MCF 10A (cell line): ENCODE measurements at regions not wholly inside any gene's neighbourhood (a gene's known extent, or its start where the extent isn't known, plus 50 kb on each side); places are given as distances from the start of the nearest gene placed in this dataset.

Experiments
- BruUV-seq: library from RNA; stranded (reverse); fragments of 400-500 nt; replicated peaks from 2 replicates; lab custom pipeline; 2021; lab: Mats Ljungman, UMichigan
- CTCF ChIA-PET: fragments of 300-600 bp; sonication (Branson Sonifier 250); formaldehyde crosslinking; extraction: SDS; loops from one replicate; lab custom pipeline; 2021; ENCODE audit warnings: antibody characterized with exemption, inconsistent platforms; lab: Yijun Ruan, JAX
- POLR2A ChIA-PET: fragments of 300-600, 350-650 bp; sonication (Branson Sonifier 250); formaldehyde crosslinking; extraction: SDS; loops from one replicate; lab custom pipeline; 2020; ENCODE audit warnings: antibody characterized with exemption, inconsistent platforms; lab: Yijun Ruan, JAX
- DNase-seq: peaks from one replicate; pipeline ENCODE4 v3.0.0-alpha.2; 2018; ENCODE audit not compliant: unreplicated experiment
- H3K27ac Mint-ChIP-seq: one replicate; pipeline ENCODE4 v1.8.0; 2022; ENCODE audit warnings: mild to moderate bottlenecking, low read depth, mixed read lengths; ENCODE audit not compliant: unreplicated experiment
- H3K27me3 Mint-ChIP-seq: one replicate; pipeline ENCODE4 v1.8.0; 2022; ENCODE audit warnings: mixed read lengths; ENCODE audit not compliant: insufficient read depth, unreplicated experiment
- H3K36me3 Mint-ChIP-seq: one replicate; pipeline ENCODE4 v1.8.0; 2022; ENCODE audit warnings: mild to moderate bottlenecking, moderate library complexity, mixed read lengths; ENCODE audit not compliant: insufficient read depth, unreplicated experiment
- H3K4me1 Mint-ChIP-seq: one replicate; pipeline ENCODE4 v1.8.0; 2022; ENCODE audit warnings: mixed read lengths; ENCODE audit not compliant: insufficient read depth, unreplicated experiment
- H3K4me3 Mint-ChIP-seq: one replicate; pipeline ENCODE4 v1.8.0; 2022; ENCODE audit warnings: mild to moderate bottlenecking, moderate library complexity, mixed read lengths; ENCODE audit not compliant: unreplicated experiment
- H3K9me3 Mint-ChIP-seq: one replicate; pipeline ENCODE4 v1.8.0; 2022; ENCODE audit warnings: mixed read lengths; ENCODE audit not compliant: unreplicated experiment
- CTCF ChIP-seq: fragments of 200-600 bp; IDR thresholded peaks from one replicate; pipeline ENCODE4 v1.8.0; 2022; ENCODE audit warnings: antibody characterized with exemption, mild to moderate bottlenecking; ENCODE audit not compliant: unreplicated experiment
- intact Hi-C: fragments of 100-400 bp; cut with micrococcal nuclease; formaldehyde crosslinking; loops from 2 replicates; pipeline ENCODE4 v1.14.1; 2022

- ChIA-PET CTCF (no interaction called here), POLR2A (no interaction called here)
- BruUV-seq = no TSS peak
- Mint-ChIP-seq H3K9me3 (peaks cover 18% of the 10 kb centered on the region), H3K36me3 (no peaks in the 10 kb centered on the region), H3K27me3 (no peaks in the 10 kb centered on the region), H3K27ac (no peak overlapping the region), H3K4me3 (no peak overlapping the region), H3K4me1 (no peaks in the 10 kb centered on the region)
- no peak for TF ChIP-seq CTCF
- DNase-seq = no peak
- intact Hi-C loops = no loop called here
Observed at GRCh38 chr11:71063129-71063528, 189.2 kb downstream of the SHANK2 start.

GRCh38 chr11:71062199-71062598 lies 190.2 kb downstream of the SHANK2 start:
- CTCF ChIA-PET = no interaction called here
- Mint-ChIP-seq H3K27me3 (no peaks in the 10 kb centered on the region), H3K36me3 (no peaks in the 10 kb centered on the region), H3K27ac (no peak overlapping the region), H3K9me3 (peaks cover 18% of the 10 kb centered on the region), H3K4me1 (no peaks in the 10 kb centered on the region), H3K4me3 (no peak overlapping the region)
- TF ChIP-seq CTCF = no peak
- POLR2A ChIA-PET = no interaction called here
- no peak for DNase-seq
- no TSS peak for BruUV-seq
- intact Hi-C loops = no loop called here

GRCh38 chr11:71060391-71060791 lies 192.0 kb downstream of the SHANK2 start:
- intact Hi-C loops = no loop called here
- no TSS peak for BruUV-seq
- CTCF ChIA-PET = interaction anchor here (0.8 kb wide), 1 partner anchor 55 kb away, joined by 3 read pairs; no protein-coding TSS in a partner anchor
- Mint-ChIP-seq H3K4me3 (no peak overlapping the region), H3K4me1 (no peaks in the 10 kb centered on the region), H3K9me3 (peaks cover 18% of the 10 kb centered on the region), H3K27ac (no peak overlapping the region), H3K36me3 (no peaks in the 10 kb centered on the region), H3K27me3 (no peaks in the 10 kb centered on the region)
- no peak for TF ChIP-seq CTCF
- POLR2A ChIA-PET = no interaction called here
- no peak for DNase-seq

DNA sequence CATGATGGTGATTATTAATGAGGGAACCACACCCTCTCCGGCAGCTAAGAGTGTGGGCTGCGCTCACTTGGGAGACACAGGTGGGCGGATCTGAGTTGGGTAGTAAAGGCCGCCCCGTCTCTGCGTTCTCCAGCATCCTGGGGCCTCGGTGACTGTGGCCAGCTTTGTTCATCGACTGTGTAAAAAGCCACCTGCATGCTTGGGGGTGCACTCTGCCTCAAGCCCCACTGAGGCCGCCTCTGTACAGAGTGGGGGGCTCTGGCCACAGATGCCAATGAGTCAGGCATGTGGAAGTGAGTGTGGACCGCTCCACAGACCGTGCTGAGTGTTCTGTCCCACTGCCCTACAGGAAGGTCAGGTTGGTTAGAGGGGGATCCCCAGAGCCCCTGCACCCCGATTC lies 192.7 kb downstream of the SHANK2 start:
- Mint-ChIP-seq H3K36me3 (no peaks in the 10 kb centered on the region), H3K9me3 (peaks cover 11% of the 10 kb centered on the region), H3K27me3 (no peaks in the 10 kb centered on the region), H3K27ac (no peak overlapping the region), H3K4me3 (no peak overlapping the region), H3K4me1 (no peaks in the 10 kb centered on the region)
- POLR2A ChIA-PET = no interaction called here
- TF ChIP-seq CTCF = no peak
- CTCF ChIA-PET = no interaction called here
- DNase-seq = no peak
- BruUV-seq = no TSS peak
- intact Hi-C loops = no loop called here
